IMR-90 (cell line): ENCODE measurements at regions not wholly inside any gene's neighbourhood (a gene's known extent, or its start where the extent isn't known, plus 50 kb on each side); places are given as distances from the start of the nearest gene placed in this dataset.

Experiments used
- CEBPB ChIP-seq: IDR thresholded peaks from 2 replicates; pipeline ENCODE4 v1.6.1; 2012; ENCODE audit warnings: low read depth, low read length, improper control_type of control experiment
- FOS ChIP-seq: fragments of 150-350 bp; IDR thresholded peaks from 2 replicates; pipeline ENCODE4 v1.6.1; 2016; ENCODE audit warnings: low read depth, low read length
- MXI1 ChIP-seq: IDR thresholded peaks from 2 replicates; pipeline ENCODE4 v1.6.1; 2012; ENCODE audit warnings: low read depth, mild to moderate bottlenecking, low read length, moderate library complexity, borderline replicate concordance
- NFE2L2 ChIP-seq: fragments of 150-350 bp; IDR thresholded peaks from 2 replicates; pipeline ENCODE4 v1.6.1; 2016; ENCODE audit warnings: low read depth, mild to moderate bottlenecking, low read length
- POLR2A ChIP-seq: IDR thresholded peaks from 2 replicates; pipeline ENCODE4 v1.6.1; 2012; ENCODE audit warnings: mild to moderate bottlenecking, low read depth, low read length
- RCOR1 ChIP-seq: IDR thresholded peaks from 2 replicates; pipeline ENCODE4 v1.6.1; 2012; ENCODE audit warnings: mild to moderate bottlenecking, low read length, improper control_type of control experiment; ENCODE audit not compliant: insufficient replicate concordance
- RFX5 ChIP-seq: IDR thresholded peaks from 2 replicates; pipeline ENCODE4 v1.8.0; 2012; ENCODE audit warnings: low read depth, mild to moderate bottlenecking, low read length, moderate library complexity
- TF ChIP-seq, protein P1 (sequence below): fragments of 150-350 bp; IDR thresholded peaks from 2 replicates; pipeline ENCODE4 v1.6.1; 2016; ENCODE audit warnings: low read depth, mild to moderate bottlenecking, low read length, moderate library complexity, borderline replicate concordance
- TF ChIP-seq, protein P2 (sequence below): conservative IDR thresholded peaks from 2 replicates; pipeline ENCODE4 v1.5.1; 2012; ENCODE audit warnings: mild to moderate bottlenecking, low read depth, low read length, improper control_type of control experiment

DNA sequence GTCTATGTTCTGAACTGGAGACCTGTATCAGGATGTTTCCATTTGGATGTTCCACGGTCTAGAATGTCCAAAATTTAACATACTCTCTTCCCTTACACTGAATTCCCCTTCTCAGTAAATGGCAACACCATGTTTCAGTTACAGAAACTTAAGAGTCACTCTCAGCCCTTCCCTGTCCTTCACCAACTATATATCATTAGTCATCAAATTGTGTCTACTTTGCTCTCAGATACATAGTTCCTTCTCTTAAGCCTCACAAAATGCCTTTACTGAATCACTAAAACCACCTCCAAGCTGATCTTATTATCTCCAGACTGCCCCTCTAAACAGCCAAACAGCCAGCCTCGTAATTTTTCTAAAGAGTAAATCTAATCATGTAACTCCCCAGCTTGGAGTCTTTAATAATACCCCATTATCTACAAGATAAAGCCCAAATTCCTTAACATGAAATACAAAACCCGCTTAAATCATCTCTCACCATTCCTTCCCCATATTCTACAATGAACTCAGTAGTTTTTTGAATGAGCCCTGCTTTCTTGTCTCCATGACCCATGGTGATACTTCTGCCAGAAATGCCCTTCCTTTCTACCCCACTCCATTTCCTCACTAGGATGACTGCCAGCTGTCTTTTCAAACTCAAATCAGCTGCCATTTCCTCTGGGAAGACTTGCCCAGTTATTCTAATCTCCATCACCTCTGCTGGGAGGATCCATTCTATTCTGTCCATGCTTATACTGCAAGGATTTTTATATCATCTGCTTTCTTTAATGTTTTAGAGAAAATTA, 102.7 kb upstream of the ARHGAP42 start:
- TF ChIP-seq, protein P1, sequence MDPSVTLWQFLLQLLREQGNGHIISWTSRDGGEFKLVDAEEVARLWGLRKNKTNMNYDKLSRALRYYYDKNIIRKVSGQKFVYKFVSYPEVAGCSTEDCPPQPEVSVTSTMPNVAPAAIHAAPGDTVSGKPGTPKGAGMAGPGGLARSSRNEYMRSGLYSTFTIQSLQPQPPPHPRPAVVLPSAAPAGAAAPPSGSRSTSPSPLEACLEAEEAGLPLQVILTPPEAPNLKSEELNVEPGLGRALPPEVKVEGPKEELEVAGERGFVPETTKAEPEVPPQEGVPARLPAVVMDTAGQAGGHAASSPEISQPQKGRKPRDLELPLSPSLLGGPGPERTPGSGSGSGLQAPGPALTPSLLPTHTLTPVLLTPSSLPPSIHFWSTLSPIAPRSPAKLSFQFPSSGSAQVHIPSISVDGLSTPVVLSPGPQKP, result no peak
- TF ChIP-seq, protein P2, sequence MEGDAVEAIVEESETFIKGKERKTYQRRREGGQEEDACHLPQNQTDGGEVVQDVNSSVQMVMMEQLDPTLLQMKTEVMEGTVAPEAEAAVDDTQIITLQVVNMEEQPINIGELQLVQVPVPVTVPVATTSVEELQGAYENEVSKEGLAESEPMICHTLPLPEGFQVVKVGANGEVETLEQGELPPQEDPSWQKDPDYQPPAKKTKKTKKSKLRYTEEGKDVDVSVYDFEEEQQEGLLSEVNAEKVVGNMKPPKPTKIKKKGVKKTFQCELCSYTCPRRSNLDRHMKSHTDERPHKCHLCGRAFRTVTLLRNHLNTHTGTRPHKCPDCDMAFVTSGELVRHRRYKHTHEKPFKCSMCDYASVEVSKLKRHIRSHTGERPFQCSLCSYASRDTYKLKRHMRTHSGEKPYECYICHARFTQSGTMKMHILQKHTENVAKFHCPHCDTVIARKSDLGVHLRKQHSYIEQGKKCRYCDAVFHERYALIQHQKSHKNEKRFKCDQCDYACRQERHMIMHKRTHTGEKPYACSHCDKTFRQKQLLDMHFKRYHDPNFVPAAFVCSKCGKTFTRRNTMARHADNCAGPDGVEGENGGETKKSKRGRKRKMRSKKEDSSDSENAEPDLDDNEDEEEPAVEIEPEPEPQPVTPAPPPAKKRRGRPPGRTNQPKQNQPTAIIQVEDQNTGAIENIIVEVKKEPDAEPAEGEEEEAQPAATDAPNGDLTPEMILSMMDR, result no peak
- TF ChIP-seq POLR2A, result no peak
- no peak for TF ChIP-seq NFE2L2
- no peak for TF ChIP-seq MXI1
- no peak for TF ChIP-seq CEBPB
- TF ChIP-seq RFX5, result no peak
- no peak for TF ChIP-seq FOS
- TF ChIP-seq RCOR1, result no peak
